ENCODE measurements at regions not wholly inside any gene's neighbourhood (a gene's known extent, or its start where the extent isn't known, plus 50 kb on each side); places are given as distances from the start of the nearest gene placed in this dataset.

- DNase-seq (ENCODE audit: low spot score), result no peak
- in situ Hi-C loops (cut with HindIII; ENCODE audit: low sequenced_read_pairs), result no loop called here
These were observed 110.0 kb upstream of the SHH start for GRCh38 chr7:155922067-155922816.

- DNase-seq (ENCODE audit: low spot score), result no peak
- in situ Hi-C loops (cut with HindIII; ENCODE audit: low sequenced_read_pairs), result no loop called here
These were observed 109.5 kb upstream of the SHH start for GRCh38 chr7:155921804-155922066.

DNA sequence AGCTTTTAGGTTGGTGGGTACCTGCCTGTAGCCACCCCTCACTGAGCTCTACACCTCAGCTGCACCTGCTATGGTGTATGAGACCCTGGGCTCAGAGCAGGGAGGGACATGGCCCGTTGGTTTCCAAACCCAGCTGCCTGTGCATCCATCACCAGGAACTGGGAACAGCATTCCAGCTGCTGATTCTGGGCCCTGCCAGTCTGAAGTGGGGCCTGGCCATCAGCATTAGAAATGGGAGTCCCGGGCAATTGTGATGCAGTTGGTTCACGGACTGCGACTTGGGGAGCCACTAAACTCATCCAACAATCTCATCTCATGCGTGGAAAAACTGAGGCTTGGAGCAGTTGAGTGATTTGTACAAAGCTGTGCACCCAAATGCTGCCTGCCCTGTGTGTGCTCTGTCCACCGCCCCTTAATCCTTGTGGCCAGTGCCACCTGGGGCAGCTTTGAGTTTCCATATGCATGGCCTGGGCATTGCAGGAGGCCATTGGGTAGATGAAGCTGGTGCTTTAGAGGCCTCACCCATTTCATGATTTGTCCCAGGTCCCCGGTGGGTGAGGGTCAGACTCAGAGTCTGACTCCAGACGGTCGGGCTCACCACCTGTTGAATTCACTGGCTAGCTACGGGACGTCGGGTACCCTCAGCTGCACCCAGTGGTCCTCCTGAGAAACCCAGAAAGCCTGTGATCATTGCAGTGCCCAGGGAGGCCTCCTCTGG, 109.0 kb upstream of the SHH start:
- no peak for DNase-seq (ENCODE audit: low spot score)
- in situ Hi-C loops (cut with HindIII; ENCODE audit: low sequenced_read_pairs), result no loop called here

GRCh38 chr7:155920068-155920461, 107.8 kb upstream of the SHH start:
- in situ Hi-C loops (cut with HindIII; ENCODE audit: low sequenced_read_pairs), result no loop called here
- DNase-seq (ENCODE audit: low spot score), result no peak

GRCh38 chr7:155919391-155920067, 107.3 kb upstream of the SHH start:
- DNase-seq (ENCODE audit: low spot score), result no peak
- in situ Hi-C loops (cut with HindIII; ENCODE audit: low sequenced_read_pairs), result no loop called here

DNA sequence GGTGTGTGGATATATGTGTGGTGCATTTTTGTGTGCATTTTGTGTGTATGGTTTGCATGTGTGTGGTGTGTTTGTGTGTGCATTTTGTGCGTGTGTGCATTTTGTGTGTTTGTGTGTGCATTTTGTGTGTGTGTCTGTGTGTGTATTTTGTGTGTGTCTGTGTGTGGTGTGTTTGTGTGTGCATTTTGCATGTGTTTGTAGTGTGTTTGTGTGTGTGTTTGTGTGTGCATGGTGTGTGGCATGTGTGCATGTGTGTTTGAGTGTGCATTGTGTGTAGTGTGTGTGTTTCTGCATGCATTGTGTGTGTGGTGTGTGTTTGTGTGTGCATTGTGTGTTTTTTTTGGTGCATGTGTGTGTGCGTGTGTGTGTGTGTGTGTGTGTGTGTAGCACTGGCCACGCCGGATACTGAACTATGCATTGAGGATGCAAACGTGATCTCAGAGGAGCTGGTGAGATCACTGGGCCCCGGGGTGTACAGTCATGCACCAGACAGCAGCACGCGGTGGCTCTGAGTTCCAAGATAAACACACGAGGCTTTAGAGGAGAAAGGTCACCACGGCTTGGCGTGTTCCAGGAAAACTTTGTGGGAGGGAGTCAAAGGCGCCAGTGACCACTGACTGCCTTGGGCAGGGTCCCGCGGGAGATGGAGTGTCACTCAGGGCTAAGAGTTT, 106.6 kb upstream of the SHH start:
- DNase-seq (ENCODE audit: low spot score), result no peak
- in situ Hi-C loops (cut with HindIII; ENCODE audit: low sequenced_read_pairs), result no loop called here

DNA sequence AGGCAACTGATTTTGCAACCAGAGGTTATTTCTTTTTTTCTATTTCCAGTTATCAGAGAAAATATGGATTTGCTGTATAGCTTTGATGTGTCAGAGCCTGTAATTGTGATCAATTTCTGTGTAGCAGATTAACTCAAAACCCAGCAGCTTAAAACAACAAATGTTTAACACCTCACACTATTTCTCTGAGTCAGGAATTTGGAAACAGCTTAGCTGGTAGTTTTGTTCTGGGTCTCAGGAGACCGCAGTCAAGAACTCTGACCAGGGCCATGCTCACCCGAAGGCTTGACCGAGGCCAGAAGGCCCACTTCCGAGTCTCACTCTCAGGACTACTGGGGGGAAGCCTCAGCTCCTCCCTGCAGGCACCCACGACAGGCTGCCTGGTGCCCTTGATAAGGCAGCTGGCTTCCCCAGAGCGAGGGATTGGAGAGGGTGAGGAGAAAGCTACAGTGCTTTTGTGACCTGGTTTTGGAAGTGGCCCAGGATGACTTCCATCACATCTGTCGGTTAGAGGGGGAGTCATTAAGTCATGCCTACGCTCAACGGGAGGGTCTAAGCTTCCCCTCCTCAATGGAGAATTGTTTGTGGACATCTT, 105.7 kb upstream of the SHH start:
- DNase-seq (ENCODE audit: low spot score), result no peak
- in situ Hi-C loops (cut with HindIII; ENCODE audit: low sequenced_read_pairs), result no loop called here

DNA sequence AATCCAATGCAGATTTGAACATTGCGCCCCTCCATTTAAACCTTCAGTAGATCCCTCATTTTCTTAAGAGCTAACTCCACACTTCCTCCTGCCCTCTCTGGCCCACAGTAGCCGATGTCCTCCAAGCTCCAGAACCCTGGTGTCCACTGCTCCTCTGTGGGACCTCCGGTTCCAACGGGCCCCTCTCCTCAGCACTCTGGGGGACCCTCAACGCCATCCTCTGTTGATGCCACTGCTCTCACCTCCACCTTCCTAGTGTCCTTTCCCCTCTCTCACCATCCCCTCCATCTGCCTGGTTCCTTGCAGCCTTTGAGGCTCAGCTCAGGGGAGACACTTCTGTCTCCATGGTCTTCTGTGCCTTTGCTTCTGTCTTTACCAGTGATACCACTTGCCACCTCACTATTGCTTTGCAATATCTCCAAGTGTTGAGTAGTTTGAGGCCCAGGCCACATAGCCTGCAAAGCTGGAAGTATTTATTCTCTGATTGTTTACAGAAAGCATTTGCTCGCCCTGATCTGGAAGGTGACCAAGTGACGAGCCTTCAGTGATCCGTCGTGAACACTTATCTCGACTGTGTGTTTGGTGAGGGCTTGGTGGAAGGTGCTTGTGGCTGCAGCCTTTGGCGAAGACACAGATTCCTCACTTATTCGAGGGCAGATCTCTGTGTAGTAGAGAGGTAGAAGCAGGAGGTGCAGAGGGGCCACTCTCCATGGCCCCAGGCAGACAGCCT, 104.8 kb upstream of the SHH start:
- DNase-seq (ENCODE audit: low spot score), result no peak
- in situ Hi-C loops (cut with HindIII; ENCODE audit: low sequenced_read_pairs), result no loop called here

DNA sequence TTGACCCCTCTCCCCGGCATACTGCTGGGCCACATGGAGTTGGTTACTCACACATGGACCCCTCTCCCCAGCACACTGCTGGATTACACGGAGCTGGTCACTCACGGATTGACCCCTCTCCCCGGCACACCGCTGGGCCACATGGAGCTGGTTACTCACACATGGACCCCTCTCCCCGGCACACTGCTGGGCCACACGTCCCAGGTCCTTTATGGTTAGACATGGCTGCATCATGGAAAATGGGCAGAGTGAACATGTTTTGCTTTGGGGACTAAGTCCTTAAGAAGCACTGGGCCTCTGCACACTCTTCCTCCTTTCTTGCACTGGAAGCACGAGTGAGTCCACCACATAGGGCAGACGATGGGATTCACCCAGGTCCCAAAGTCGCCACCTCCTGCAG, 102.1 kb upstream of the SHH start:
- no peak for DNase-seq (ENCODE audit: low spot score)
- in situ Hi-C loops (cut with HindIII; ENCODE audit: low sequenced_read_pairs), result no loop called here

DNA sequence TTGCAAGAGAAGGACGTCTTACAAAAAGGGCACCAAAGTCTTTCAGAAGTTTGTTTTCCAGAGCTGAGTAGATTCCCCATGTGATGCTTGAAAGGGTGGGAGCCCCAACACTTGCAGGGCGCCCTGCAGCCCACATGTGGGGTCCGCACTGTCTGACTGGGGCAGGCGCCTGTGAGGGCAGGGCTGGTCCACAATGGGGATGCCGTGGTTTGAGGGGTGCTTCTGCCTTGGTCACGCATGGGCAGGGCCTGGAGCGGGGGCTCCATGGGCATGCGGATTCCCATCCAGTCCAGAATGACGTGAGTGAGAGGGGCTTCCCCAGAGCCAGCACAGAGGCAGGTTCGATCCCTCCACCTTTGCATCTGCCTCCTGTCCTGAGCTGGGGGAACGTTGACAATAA, 101.5 kb upstream of the SHH start:
- in situ Hi-C loops (cut with HindIII; ENCODE audit: low sequenced_read_pairs), result no loop called here
- DNase-seq (ENCODE audit: low spot score), result no peak

GRCh38 chr7:155913291-155913690, 101.0 kb upstream of the SHH start:
- in situ Hi-C loops (cut with HindIII; ENCODE audit: low sequenced_read_pairs), result no loop called here
- no peak for DNase-seq (ENCODE audit: low spot score)

GRCh38 chr7:155911471-155912105, 99.3 kb upstream of the SHH start:
- in situ Hi-C loops (cut with HindIII; ENCODE audit: low sequenced_read_pairs), result no loop called here
- DNase-seq (ENCODE audit: low spot score), result no peak

GRCh38 chr7:155908385-155908784, 96.1 kb upstream of the SHH start:
- in situ Hi-C loops (cut with HindIII; ENCODE audit: low sequenced_read_pairs), result no loop called here
- no peak for DNase-seq (ENCODE audit: low spot score)

- in situ Hi-C loops (cut with HindIII; ENCODE audit: low sequenced_read_pairs), result no loop called here
- DNase-seq (ENCODE audit: low spot score), result no peak
These were observed 95.4 kb upstream of the SHH start for GRCh38 chr7:155907450-155908200.

DNA sequence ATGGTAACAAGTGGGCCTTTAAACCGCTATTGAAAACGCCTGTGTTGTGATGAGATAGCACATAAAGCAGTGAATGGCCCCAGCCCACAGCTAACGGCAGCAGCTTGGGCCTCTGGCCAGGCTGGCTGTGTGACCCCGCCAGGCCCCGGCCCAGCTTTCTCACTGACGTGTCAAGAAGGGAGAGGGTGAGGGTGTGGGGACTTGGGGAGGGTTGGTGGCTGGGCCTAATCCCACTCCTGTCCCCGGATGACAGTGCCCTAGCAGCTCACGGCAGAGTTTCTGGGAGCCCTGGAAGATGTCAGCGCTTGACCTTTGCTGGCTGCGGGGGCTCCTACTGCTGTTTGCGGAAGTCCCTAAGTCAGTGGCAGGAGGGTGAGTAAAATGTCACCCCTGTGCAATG, 88.9 kb upstream of the SHH start:
- DNase-seq (ENCODE audit: low spot score), result no peak
- in situ Hi-C loops (cut with HindIII; ENCODE audit: low sequenced_read_pairs), result no loop called here

DNA sequence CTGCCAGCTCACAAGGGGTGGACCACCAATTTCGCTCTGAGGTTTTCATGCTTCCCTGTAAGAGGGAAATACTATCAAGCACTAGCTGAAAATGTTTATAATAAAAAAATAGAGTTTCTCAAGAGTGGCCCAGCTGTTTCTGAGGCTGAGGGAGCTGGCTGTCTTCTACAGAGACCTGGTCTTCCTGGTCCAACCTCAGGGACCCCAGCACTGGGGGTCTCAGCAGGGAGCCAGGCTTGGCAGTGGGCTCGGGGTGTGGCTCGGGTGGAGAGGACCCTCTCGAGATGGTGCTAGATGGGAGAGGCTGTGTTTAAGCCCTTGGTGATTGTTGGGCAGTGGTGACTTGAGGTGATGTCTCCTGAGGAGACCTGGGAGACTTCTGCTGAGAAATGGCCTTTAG, 87.3 kb upstream of the SHH start:
- in situ Hi-C loops (cut with HindIII; ENCODE audit: low sequenced_read_pairs), result no loop called here
- DNase-seq (ENCODE audit: low spot score), result no peak

- in situ Hi-C loops (cut with HindIII; ENCODE audit: low sequenced_read_pairs), result no loop called here
- DNase-seq (ENCODE audit: low spot score), result no peak
These were observed 85.6 kb upstream of the SHH start for GRCh38 chr7:155897758-155898386.
